ENCODE measurements at regions not wholly inside any gene's neighbourhood (a gene's known extent, or its start where the extent isn't known, plus 50 kb on each side); places are given as distances from the start of the nearest gene placed in this dataset.

- WGBS, 2 donors = 71 to 78% methylated on average over 3 of the region's 3 CpGs
- no peaks in the 10 kb centered on the region for H3K27me3 ChIP-seq
- TF ChIP-seq CTCF (IDR thresholded peaks at IDR 0.05) = no peak
- no peak for TF ChIP-seq POLR2A (IDR thresholded peaks at IDR 0.05)
- DNase-seq = no peak
- H3K27ac ChIP-seq = no peak overlapping the region
- no peak overlapping the region for H3K4me3 ChIP-seq (replicated peaks in 1 of 3)
- no peaks in the 10 kb centered on the region for H3K36me3 ChIP-seq
- H3K9me3 ChIP-seq = no peaks in the 10 kb centered on the region
- intact Hi-C loops (cut with DNase I) = no loop called here
- H3K4me1 ChIP-seq = no peaks in the 10 kb centered on the region
Measured at GRCh38 chr18:55743736-55744135, 155.7 kb upstream of the TCF4 start.

GRCh38 chr18:55743133-55743532, 155.1 kb upstream of the TCF4 start:
- Histone ChIP-seq H3K9me3 (no peaks in the 10 kb centered on the region), H3K36me3 (no peaks in the 10 kb centered on the region), H3K4me1 (no peaks in the 10 kb centered on the region), H3K27ac (no peak overlapping the region), H3K4me3 (replicated peaks in 1 of 3) (no peak overlapping the region), H3K27me3 (no peaks in the 10 kb centered on the region)
- intact Hi-C loops (cut with DNase I) = no loop called here
- WGBS, 2 donors = 67 to 68% methylated on average over 2 of the region's 2 CpGs
- DNase-seq = no peak
- TF ChIP-seq CTCF (IDR thresholded peaks at IDR 0.05) = no peak
- no peak for TF ChIP-seq POLR2A (IDR thresholded peaks at IDR 0.05)

GRCh38 chr18:55739488-55739887, 151.5 kb upstream of the TCF4 start:
- no peaks in the 10 kb centered on the region for H3K27me3 ChIP-seq
- no peak overlapping the region for H3K27ac ChIP-seq
- no peak overlapping the region for H3K4me3 ChIP-seq (replicated peaks in 1 of 3)
- intact Hi-C loops (cut with DNase I) = no loop called here
- no peaks in the 10 kb centered on the region for H3K36me3 ChIP-seq
- TF ChIP-seq POLR2A (IDR thresholded peaks at IDR 0.05) (no peak), CTCF (IDR thresholded peaks at IDR 0.05) (no peak)
- H3K9me3 ChIP-seq = no peaks in the 10 kb centered on the region
- DNase-seq = no peak
- WGBS, 2 donors = 37 to 40% methylated on average over 2 of the region's 2 CpGs
- H3K4me1 ChIP-seq = no peaks in the 10 kb centered on the region

GRCh38 chr18:55738483-55739114, 150.6 kb upstream of the TCF4 start:
- intact Hi-C loops (cut with DNase I) = no loop called here
- H3K36me3 ChIP-seq = no peaks in the 10 kb centered on the region
- H3K9me3 ChIP-seq = no peaks in the 10 kb centered on the region

More at GRCh38 chr18:55738483-55739114, 150.6 kb upstream of the TCF4 start:
- Histone ChIP-seq H3K27me3 (no peaks in the 10 kb centered on the region), H3K4me3 (replicated peaks in 1 of 3) (no peak overlapping the region), H3K4me1 (no peaks in the 10 kb centered on the region), H3K27ac (no peak overlapping the region)
- 84 to 88% methylated on average over 3 of the region's 3 CpGs for WGBS, 2 donors
- TF ChIP-seq CTCF (IDR thresholded peaks at IDR 0.05) = no peak
- no peak for TF ChIP-seq POLR2A (IDR thresholded peaks at IDR 0.05)
- DNase-seq = no peak
